ENCODE measurements at regions not wholly inside any gene's neighbourhood (a gene's known extent, or its start where the extent isn't known, plus 50 kb on each side); places are given as distances from the start of the nearest gene placed in this dataset.

DNA sequence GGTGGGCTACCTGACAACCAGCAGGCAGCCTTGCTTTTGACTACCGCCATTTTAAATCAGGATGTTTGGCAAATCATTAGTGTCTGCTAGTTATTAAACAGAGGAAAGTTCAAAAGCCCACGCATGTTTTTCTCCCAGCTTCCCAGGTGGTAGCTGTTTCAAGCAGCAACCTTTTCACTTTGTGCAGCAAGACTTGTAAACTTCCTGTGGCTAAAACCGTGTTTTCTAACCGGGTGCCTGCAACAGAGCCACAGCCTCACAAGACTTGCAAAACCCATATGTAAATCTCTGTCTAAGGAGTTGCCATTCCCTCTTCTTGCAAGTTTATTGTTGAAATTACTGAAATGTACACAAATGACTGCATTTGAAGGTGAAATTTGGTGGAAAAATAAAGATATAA, 633.1 kb downstream of the BCL11A start:
- no peak for DNase-seq (ENCODE audit: low spot score)

DNA sequence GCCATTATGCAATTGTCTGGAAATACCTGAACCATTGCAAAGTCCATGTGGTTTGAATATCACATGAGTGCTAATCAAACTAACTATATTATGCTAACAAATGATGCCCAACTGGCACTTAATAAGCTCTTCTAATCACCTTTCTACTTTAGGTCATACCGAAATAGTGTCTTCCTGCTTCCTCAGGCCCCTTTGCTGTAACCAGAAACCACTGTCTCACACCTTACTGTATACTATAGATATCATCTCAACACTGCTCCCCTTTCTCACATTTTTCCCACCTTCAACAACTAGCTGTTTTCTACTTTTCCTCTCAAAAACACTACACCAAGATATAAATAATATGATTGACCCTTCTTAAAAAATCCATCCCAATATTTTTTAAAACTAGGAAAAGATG, 633.9 kb downstream of the BCL11A start:
- DNase-seq (ENCODE audit: low spot score) = no peak

DNA sequence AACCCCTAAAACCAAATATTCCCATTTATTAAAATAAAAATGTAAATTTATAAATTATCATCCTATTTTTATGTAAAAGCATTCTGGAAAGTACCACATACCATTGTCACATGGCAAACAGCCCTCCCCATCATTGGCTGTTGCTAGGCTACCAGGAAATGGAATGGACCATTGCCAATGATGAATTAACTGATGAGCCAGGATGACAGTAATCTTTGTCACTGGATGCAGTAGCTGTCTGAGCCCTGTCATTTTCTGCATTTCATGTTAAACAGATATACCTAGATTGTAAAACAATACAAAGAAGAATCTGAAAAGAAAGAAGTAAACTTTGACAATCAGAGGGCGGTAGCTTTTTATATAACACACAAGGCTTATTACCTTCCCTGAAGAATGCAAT, 641.4 kb downstream of the BCL11A start:
- DNase-seq (ENCODE audit: low spot score) = no peak

DNA sequence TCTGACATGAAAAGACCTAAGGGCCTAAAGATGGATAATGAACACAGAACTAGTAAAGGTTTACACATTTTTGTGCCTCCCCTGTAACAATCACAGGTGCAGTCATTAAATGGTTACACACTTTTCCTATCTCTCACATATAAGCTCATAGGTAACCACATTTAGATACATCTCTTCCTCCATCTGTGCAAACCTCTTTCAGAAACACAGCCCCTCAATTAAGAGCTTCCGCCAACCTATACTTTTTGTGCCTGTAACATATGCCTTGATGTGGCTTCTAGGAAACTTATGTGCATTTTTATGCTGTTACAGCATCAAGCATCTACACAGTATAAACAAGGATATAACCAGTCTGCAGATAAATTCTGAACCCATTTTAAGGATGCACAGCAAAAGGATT, 643.3 kb downstream of the BCL11A start:
- no peak for DNase-seq (ENCODE audit: low spot score)

DNA sequence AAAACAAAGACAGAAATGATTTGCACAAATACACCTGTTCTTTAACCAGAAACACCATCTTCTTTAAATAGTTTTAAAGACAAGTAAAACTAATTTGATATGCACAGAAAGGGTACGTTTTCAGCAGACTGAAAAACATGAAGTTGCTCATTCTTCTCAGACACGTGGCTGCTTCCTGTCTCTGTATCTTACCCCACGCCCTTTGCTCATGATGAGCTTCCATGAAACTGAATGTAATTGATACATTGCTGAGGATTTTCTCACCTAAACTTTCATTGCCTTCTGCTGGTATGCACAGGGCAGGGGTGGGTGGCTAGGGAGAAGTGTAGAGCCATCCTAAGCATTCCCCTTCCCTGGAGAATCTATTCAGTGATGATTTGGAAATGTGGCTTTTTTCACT, 644.3 kb downstream of the BCL11A start:
- no peak for DNase-seq (ENCODE audit: low spot score)

DNA sequence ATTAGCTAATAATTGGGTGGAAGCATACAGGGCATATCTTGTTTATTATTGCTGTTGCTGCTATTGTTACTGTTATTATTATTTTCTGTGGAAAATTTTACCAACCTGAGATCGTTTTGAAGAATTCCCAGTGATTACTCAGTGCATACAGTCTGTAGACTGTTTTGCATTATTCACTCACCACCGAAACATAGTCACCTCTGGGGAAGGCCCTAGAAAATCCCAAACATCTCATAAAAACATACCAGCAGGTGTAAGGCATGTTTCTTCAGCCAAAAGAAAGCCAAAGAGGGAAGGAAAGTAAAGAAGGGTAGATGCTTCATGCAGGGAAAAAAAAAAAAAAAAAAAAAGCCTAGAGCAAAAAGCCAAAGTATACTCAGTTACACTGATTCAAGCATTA, 647.7 kb downstream of the BCL11A start:
- no peak for DNase-seq (ENCODE audit: low spot score)

DNA sequence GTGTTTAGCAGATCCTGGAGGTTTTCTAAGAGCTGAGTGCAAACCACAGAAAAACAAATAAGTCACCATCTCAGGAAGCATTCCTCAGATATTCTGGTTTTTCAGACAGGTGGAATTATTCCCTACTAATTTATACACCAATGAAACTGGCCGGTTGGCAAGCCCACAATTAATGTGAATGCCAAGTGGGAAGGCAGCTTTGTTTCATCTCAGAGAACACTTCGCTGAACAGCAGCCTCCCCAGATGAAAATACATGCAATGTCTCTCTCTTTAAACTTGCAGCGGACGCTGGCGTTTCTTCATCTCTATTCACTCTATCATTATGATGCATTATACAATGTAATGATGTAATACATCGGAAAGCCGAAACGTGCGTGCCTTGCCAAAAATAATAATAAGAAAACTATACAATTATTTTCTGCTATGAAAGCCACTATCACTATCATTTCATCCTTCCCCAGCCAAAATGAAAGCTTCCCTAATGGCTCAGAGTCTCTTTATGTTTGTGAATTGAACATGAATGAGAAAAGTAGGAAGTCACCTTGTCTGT, 649.4 kb downstream of the BCL11A start:
- no peak for DNase-seq (ENCODE audit: low spot score)

DNA sequence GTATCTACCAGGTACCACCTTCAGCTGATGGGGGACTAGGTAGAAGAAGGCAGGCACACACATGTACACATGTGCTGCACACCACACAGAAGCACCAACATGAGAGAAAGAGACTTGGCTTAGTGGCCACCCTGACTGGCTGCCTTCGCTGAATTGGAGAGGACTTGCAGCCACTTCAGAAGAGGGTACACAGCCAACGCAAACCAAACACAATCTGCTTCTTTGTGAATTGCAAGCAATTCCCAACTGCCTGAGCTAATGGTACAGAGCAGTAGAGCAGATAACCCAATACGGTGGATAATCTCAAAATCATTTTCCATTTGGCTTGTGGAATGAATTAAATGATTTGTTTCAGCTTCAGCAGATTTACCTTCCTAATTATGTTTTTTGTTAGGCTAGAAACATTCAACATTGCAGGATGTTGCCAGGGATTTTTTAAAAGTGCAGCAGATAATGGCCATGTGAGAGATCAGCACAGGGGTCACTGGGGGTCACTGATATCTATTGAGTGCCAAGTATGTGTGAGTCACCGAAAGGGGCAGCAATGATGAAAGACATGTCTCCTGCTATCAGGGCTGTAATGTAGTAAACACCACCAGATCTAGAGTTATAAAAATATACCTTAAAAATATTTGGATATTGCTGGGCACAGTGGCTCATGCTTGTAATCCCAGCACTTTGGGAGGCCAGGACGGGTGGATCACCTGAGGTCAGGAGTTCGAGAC, 652.6 kb downstream of the BCL11A start:
- DNase-seq (ENCODE audit: low spot score) = no peak

DNA sequence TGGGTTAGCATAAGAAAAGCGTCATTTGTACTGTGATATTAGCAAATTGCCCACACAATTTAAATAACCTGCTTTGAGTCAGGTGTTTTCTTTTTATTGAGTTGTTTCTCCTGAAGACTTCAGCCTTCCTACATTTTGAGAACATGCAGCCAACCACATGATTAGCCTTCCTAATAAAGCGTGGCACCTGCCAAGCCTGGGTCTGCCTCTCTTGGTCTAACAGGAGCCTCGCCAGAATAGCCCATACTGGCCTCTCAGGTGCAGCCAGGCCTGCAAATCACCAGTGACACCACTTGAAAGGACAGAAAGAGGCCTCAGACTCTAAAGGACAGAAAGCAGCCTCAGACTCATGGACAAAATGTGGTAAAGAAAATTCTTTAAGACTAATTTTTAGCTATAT, 653.8 kb downstream of the BCL11A start:
- DNase-seq (ENCODE audit: low spot score) = no peak

DNA sequence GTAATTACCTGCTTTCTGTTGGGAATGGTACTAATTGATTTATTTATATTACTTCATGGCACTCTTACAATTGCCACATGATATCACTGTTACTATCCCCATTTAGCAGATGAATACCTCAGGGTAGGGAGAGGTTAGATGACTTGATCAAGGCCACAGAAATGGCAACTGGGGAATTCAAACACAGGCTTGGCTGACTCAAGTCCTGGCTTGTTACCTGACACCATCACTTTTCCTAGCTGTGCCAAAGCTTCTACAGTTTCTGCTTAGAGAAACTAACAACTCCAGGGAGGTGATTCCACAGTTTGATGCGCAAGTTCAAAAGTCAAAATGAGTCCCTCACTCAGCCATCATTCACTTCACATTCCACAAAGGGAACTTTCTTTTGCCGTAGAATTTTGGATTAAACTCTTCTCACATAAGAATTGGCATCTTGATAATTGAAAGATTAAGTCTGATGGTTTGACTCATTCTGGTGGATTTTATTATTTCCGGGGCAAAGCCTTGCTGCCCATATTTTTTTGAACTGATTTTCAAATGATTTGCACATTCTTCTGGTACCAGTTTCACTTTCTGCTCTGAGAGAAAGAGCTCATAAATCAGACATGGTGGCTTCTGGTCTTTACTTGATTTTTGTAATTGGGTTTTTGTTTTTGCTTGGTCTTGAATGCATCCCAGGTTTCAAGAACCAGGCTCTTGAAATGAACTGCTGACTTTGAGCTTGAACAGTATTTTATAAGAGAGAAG, 656.8 kb downstream of the BCL11A start:
- DNase-seq (ENCODE audit: low spot score) = no peak

DNA sequence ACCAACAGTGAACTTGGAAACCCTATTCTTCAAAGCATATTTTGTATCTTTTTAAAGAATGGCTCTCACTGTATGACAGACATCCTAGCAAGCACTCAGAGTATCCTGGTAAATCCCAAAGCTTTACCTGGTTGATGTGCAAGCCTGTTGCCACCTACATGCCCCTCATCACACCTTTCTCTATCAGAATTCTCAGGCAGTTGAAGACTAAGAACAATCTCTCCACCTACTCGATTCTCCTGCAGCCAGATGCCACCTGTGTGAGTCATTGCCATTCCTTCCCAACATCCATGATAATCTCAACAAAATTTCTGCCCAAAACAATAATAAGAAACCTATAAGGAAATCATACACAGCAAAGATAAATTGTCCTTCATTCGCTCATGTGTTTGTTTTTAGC, 659.8 kb downstream of the BCL11A start:
- DNase-seq (ENCODE audit: low spot score) = no peak

DNA sequence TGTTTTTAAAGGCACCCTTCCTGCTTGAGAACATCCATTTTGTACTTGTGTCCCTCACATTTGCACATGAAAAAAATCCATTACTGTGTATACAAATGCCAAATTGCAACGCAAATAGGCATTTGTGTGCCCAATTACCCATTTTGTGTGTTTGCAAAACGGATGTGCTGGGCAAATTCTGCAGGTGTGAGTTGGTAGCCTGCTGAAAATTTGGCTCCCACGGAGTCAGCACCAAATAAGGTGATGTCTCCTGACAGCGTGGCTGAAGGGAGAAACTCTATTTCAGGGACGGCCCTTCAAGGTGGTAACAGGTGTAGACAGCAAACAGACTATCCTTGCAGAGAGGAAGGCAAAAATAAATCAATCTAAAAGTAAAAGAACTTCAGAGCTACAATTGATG, 661.1 kb downstream of the BCL11A start:
- DNase-seq (ENCODE audit: low spot score) = no peak

DNA sequence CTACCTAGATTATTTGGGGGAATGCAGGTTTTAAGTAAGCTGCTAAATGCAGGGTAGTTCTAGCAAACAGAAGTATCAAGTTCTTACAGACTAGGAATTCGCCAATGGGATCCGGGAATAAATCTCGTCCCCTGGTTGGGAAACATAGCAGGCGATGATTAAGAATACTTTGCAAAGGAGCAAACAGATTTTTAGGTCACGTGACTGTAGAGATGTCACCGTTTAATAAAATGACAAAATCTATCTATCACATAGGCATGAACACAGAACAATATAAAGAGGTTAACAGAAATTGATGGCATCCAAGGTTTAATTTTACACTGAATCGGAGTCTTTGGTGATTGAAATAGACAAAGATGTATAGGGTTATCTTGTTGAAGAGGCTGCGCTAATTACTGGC, 664.1 kb downstream of the BCL11A start:
- no peak for DNase-seq (ENCODE audit: low spot score)

DNA sequence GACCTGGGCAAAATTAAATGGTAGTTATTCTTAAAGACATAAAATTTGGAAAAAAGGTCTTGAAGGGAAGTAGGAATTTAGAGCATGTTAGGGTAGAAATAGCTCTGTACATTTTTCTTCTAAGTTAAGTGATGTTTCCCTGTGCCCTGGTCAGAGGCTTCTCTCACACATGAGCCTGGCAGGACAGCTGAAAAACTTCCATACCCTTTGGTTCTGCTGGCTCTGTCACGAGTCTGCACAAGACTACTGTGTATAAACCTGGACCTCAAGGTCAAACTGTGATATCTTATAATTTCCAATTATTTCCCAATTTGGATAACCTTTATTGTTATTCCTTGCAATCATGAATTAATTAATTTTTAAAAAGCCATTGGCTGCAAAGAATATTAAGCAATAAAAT, 664.7 kb downstream of the BCL11A start:
- DNase-seq (ENCODE audit: low spot score) = no peak

DNA sequence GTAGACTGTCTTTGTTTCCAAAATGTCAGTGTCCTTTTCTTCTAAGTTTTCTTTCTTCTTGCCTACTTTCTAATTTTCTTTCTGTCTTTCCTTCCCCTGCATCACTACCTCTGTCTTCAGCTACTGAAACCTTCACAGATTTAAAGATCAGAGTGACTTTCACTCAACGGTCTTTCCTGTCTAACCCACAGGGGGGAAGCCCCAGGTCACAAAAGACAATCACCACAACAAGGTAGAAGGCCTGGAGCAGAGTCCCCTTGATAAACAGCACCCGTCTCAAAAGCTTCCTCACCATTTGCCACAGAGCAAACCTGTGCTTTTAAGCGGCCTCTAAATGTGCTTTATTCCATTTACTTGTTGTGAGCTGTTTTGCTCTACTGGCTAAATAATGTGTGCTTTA, 665.4 kb downstream of the BCL11A start:
- DNase-seq (ENCODE audit: low spot score) = no peak

DNA sequence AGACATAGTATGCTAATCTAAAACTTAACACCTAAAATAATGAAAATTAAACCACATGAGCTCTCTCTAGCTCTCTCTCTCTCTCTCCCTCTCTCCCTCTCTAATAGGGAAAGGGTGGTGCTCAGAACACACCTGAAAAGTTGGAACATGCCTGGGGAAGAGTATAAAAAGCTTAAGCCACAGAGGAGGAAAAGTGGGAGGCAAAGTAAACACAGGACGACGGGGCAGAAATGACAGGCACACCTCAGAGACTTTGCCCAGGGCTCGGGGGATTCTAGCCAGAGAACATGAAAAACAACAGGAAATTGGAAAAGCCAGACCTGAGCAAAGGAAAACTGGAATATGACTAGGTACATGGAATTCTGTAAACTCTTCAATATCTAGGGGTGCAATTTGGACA, 666.1 kb downstream of the BCL11A start:
- no peak for DNase-seq (ENCODE audit: low spot score)

DNA sequence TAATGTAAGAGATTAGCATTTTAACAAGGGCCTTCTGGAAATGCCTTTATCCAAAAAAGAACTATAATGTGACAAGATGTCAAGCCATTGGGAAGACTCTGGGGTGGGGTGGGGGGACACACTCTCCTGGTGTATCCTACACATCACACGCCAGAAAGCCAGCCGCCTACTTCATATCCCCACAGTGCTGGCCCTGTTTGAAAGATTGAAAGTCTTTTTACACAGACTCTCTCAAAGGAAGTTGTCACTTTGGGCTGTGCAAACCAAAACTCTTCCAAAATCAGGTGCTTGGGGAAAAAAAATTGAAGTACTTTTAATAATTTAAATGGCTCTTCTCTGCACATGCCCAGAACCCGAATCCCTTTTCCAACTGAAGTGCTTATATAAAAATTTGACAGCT, 666.7 kb downstream of the BCL11A start:
- DNase-seq (ENCODE audit: low spot score) = no peak

DNA sequence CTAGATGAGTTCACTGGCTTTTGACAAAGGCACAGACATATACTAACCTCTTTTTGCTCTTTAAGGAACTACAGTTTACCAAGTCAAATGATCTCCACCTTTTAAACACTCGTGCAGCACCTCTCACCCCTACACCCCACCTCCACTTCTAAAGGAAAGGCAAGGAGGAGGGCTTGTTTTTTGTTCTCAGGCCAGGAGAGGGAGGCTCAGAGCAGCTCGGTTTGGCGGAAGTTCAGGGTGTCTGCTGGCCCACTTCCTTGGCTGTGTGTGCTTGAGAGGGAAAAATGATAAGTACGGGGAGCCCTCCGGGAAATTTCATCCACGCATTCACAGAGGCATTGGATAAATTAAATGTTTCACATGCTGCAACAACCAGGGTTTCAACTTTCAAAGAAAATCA, 667.9 kb downstream of the BCL11A start:
- no peak for DNase-seq (ENCODE audit: low spot score)

DNA sequence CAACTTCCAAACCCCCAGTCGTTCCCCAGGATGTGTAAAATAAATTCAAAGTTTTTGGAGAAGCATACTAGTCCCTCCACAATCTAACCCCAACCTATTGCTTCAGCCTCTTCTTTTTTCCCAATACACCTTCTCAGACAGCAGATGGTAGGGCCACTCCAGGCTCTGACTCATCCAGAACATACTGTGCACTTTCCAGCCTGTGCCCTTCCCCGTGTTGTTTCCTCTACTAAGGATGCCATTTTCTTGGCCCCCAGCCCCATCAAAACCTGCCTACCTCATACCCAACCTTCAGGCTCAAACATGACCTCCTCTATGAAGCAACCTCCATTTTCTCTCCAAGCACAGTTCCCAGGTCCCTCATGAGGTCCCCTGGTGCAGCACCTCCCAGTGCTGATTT, 669.3 kb downstream of the BCL11A start:
- DNase-seq (ENCODE audit: low spot score) = no peak

DNA sequence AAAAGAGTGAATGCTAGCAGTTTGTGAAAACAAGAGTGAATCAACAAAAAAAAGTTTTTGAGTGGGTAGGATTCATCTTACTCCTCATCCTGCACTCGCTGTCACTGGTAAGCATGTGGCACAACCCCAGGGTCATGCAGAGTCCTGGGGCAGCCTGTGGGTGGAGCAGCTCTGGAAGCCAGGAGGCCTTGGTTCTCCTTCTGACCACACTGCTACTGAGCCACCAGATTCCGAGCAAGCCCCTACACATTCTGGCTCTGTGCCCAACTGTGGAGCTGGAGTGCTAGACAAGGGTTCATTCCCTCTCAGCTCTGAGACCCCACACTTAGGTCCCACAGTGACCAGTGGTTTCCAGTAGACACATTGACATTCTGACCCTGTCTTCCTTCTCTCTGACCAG, 670.6 kb downstream of the BCL11A start:
- DNase-seq (ENCODE audit: low spot score) = no peak

DNA sequence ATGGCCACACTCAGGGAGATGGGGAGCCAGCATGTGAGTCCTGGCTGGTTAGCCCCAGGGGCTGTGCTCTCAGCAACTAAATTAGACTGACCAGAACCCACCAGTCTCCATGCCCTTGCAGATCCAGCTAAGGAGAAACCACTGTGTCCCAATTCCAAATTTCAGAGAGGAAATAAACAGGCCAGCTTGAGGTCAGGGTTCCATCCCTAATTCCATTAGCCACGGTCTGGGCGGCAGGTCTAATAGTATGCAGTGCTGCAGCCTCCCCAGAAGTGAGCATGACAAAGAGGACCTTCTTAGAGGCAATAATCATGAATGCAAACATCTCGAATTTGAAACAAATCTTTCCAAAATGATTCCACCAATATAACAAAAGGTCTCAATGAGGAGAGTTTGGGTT, 671.2 kb downstream of the BCL11A start:
- no peak for DNase-seq (ENCODE audit: low spot score)

DNA sequence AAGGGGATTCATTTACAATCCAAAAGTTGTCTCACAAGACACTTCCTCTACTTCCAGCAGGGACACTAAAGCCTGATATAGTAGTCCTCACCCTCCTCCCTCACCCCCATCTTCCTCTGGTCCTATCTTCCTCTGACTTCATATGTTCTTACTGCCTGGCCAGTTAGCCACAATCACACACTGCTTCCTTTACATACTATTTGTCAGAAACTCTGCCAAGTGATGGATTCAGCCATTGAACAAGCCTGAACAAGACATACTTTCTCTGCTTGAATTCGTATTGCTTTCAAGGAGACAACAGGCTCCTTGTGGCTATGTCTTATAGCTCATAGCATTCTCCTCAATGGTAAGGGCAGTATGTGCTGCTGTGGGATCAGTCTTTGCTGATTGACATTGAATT, 672.2 kb downstream of the BCL11A start:
- no peak for DNase-seq (ENCODE audit: low spot score)

DNA sequence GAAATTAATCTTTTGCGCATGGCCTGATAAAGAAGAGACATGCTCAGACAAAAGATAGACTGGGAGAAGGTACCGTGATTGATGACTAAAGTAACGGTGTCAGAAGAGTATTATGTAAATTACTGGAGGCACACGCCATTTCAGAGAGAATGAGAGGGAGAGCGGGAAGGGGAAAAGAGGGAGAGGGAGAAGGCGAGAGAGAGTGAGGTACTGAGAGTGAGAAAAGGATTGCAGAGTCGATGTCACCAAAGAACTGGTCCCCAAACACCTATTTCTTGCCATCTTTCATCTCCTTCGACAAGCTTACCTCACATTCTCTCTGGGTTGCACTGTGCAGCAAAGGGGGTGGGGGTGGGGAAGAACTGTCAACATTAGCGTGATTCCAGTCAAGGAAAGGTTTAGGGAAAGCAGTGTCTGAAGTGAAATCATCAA, 673.7 kb downstream of the BCL11A start:
- DNase-seq (ENCODE audit: low spot score) = no peak

DNA sequence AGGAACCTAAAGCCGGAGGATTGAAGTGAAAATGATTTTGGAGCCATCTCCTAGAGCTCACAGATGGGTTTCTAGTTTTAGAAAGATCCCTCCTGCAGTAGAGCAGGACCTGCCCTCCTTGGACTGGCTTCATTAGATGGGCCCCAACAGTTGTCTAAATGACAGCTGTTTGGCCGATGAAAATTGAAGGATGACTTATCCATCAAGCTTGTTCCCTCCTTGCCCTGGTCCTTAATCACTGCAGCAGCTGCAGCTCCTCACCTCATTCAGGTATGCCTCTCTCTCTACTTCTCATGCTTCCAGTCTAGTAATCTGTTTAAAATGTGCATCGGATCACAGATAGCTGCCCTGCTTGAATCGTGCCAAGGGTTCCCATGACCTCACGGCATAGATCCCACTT, 677.6 kb downstream of the BCL11A start:
- no peak for DNase-seq (ENCODE audit: low spot score)

Measured in RKO (cell line).